Omental fat pad (tissue), 3 donors: ENCODE measurements at regions not wholly inside any gene's neighbourhood (a gene's known extent, or its start where the extent isn't known, plus 50 kb on each side); places are given as distances from the start of the nearest gene placed in this dataset.

Experiments
- ATAC-seq: fragments of 150-250 bp; one replicate; pipeline ENCODE4 v1.9.1; 2016; ENCODE audit warnings: mild to moderate bottlenecking, moderate library complexity; ENCODE audit not compliant: low FRiP score
- DNase-seq: peaks from one replicate; pipeline ENCODE4 v3.0.0-alpha.2; 2019; ENCODE audit warnings: low spot score
- CTCF ChIP-seq, 3 donors: fragments of 450-650 bp; IDR thresholded peaks; one replicate each; pipeline ENCODE4 v1.5.1; 2016 to 2017; ENCODE audit warnings: antibody characterized with exemption in 3 of 3, mild to moderate bottlenecking in 3 of 3, moderate library complexity in 2 of 3

GRCh38 chr19:28489776-28490175, 723.2 kb downstream of the UQCRFS1 start:
- DNase-seq (no peak), ATAC-seq (no peak)
- TF ChIP-seq CTCF (IDR thresholded peaks at IDR 0.05) = no peak

- ATAC-seq (no peak), DNase-seq (no peak)
- TF ChIP-seq CTCF (IDR thresholded peaks at IDR 0.05) = no peak
Observed at GRCh38 chr19:28489126-28489660, 723.8 kb downstream of the UQCRFS1 start.

GRCh38 chr19:28487999-28488398, 725.0 kb downstream of the UQCRFS1 start:
- DNase-seq (no peak), ATAC-seq (no peak)
- TF ChIP-seq CTCF (IDR thresholded peaks at IDR 0.05) = no peak

- ATAC-seq = no peak
- no peak for DNase-seq
- TF ChIP-seq CTCF (IDR thresholded peaks at IDR 0.05) = no peak
Observed at GRCh38 chr19:28486926-28487325, 726.0 kb downstream of the UQCRFS1 start.

GRCh38 chr19:28486473-28486872, 726.5 kb downstream of the UQCRFS1 start:
- ATAC-seq (no peak), DNase-seq (no peak)
- no peak for TF ChIP-seq CTCF (IDR thresholded peaks at IDR 0.05)

GRCh38 chr19:28485292-28485691, 727.7 kb downstream of the UQCRFS1 start:
- no peak for TF ChIP-seq CTCF (IDR thresholded peaks at IDR 0.05)

GRCh38 chr19:28483197-28483596, 729.8 kb downstream of the UQCRFS1 start:
- no peak for TF ChIP-seq CTCF (IDR thresholded peaks at IDR 0.05)
- DNase-seq (no peak), ATAC-seq (no peak)

More at GRCh38 chr19:28485292-28485691, 727.7 kb downstream of the UQCRFS1 start:
- ATAC-seq (no peak), DNase-seq (no peak)
